B cell (primary cell): ENCODE measurements at regions not wholly inside any gene's neighbourhood (a gene's known extent, or its start where the extent isn't known, plus 50 kb on each side); places are given as distances from the start of the nearest gene placed in this dataset.

Experiments
- ATAC-seq: fragments of 200-7000 bp; cut with Tn5 transposase; one replicate; pipeline ENCODE4 v1.10.0; 2021; ENCODE audit warnings: low read depth, mild to moderate bottlenecking, moderate number of reproducible peaks, moderate library complexity
- CTCF ChIA-PET: fragments of 350-600 bp; sonication (Branson Sonifier 250); formaldehyde crosslinking; loops from one replicate; lab custom pipeline; 2021; ENCODE audit warnings: antibody characterized with exemption, inconsistent platforms; lab: Charles Lee
- POLR2A ChIA-PET: fragments of 350-600 bp; sonication (Branson Sonifier 250); formaldehyde crosslinking; loops from one replicate; lab custom pipeline; 2021; ENCODE audit warnings: antibody characterized with exemption; lab: Charles Lee
- DNase-seq: peaks from one replicate; pipeline ENCODE4 v3.0.0; 2013
- H2AFZ ChIP-seq: 2 replicates; pipeline ENCODE4 v1.6.1; 2012; ENCODE audit warnings: mild to moderate bottlenecking, low read depth, low read length; ENCODE audit not compliant: insufficient read depth, poor library complexity, severe bottlenecking
- H3K27ac ChIP-seq, 2 donors: 1 replicate in 1 of 2; 2 replicates in 1 of 2; pipeline ENCODE4 v1.5.1; 2012 to 2013; ENCODE audit warnings: low read length in 2 of 2, mild to moderate bottlenecking in 2 of 2, moderate library complexity in 1 of 2
- H3K27me3 ChIP-seq, 4 experiments: fragments of 200-600 bp in 1 of 4; sonication (generic) in 1 of 4; replicated peaks in 1 of 4; 1 replicate in 2 of 4; 2 replicates in 2 of 4; pipeline versions ENCODE4 v1.6.1 to v1.7.0; 2013 to 2016; ENCODE audit warnings: low read length in 3 of 4, mild to moderate bottlenecking in 2 of 4, mixed read lengths in 1 of 4, moderate library complexity in 1 of 4; ENCODE audit not compliant: insufficient read depth in 4 of 4, control insufficient read depth in 3 of 4; ENCODE audit errors: control extremely low read depth in 1 of 4
- H3K36me3 ChIP-seq, 2 experiments: replicated peaks in 1 of 2; 1 replicate in 1 of 2; 2 replicates in 1 of 2; pipeline versions ENCODE4 v1.6.1 to v1.7.1; 2013; ENCODE audit warnings: low read length in 1 of 2; ENCODE audit not compliant: insufficient read depth in 2 of 2, control insufficient read depth in 1 of 2; ENCODE audit errors: control extremely low read depth in 1 of 2, extremely low read depth in 1 of 2
- H3K4me1 ChIP-seq, 2 donors: fragments of 200-600 bp in 1 of 2; sonication (generic) in 1 of 2; 1 replicate in 1 of 2; 2 replicates in 1 of 2; pipeline versions ENCODE4 v1.5.1 to v1.6.1; 2013 to 2017; ENCODE audit warnings: low read length in 2 of 2; ENCODE audit not compliant: control insufficient read depth in 2 of 2, insufficient read depth in 2 of 2
- H3K4me2 ChIP-seq: replicated peaks from 2 replicates; pipeline ENCODE3; 2012; ENCODE audit warnings: mild to moderate bottlenecking, low read depth, low read length; ENCODE audit not compliant: poor library complexity, severe bottlenecking
- H3K4me3 ChIP-seq, 5 experiments: fragments of 200-600 bp in 1 of 5; sonication (generic) in 1 of 5; 1 replicate in 3 of 5; 2 replicates in 2 of 5; pipeline versions ENCODE4 v1.5.1 to v1.7.0; 2011 to 2016; ENCODE audit warnings: low read length in 4 of 5, mild to moderate bottlenecking in 4 of 5, low read depth in 2 of 5, control low read depth in 1 of 5, moderate library complexity in 1 of 5; ENCODE audit not compliant: insufficient read depth in 1 of 5; ENCODE audit errors: control extremely low read depth in 1 of 5, extremely low read depth in 1 of 5
- H3K79me2 ChIP-seq: fragments of 200-600 bp; sonication (generic); one replicate; pipeline ENCODE4 v1.6.0; 2016; ENCODE audit warnings: low read length; ENCODE audit not compliant: control insufficient read depth, insufficient read depth
- H3K9ac ChIP-seq: fragments of 200-600 bp; sonication (generic); 2 replicates; pipeline ENCODE4 v1.6.1; 2017; ENCODE audit warnings: mild to moderate bottlenecking, low read length, moderate library complexity
- H3K9me3 ChIP-seq, 3 donors: one replicate each; pipeline versions ENCODE4 v1.6.1 to v1.7.1; 2013; ENCODE audit warnings: low read length in 2 of 3; ENCODE audit not compliant: control insufficient read depth in 2 of 3, insufficient read depth in 1 of 3; ENCODE audit errors: control extremely low read depth in 1 of 3
- H4K20me1 ChIP-seq: 2 replicates; pipeline ENCODE4 v1.6.0; 2012; ENCODE audit warnings: mild to moderate bottlenecking, low read length; ENCODE audit not compliant: insufficient read depth, control insufficient read depth, poor library complexity, severe bottlenecking
- H3K27ac Mint-ChIP-seq: one replicate; pipeline ENCODE4 v1.8.0; 2021; ENCODE audit warnings: mixed read lengths
- H3K27me3 Mint-ChIP-seq: one replicate; pipeline ENCODE4 v1.8.0; 2021; ENCODE audit warnings: mixed read lengths
- H3K4me1 Mint-ChIP-seq: one replicate; pipeline ENCODE4 v1.8.0; 2021; ENCODE audit warnings: mixed read lengths
- H3K4me3 Mint-ChIP-seq: one replicate; pipeline ENCODE4 v1.8.0; 2021; ENCODE audit warnings: mixed read lengths
- H3K9me3 Mint-ChIP-seq: one replicate; pipeline ENCODE4 v1.8.0; 2022; ENCODE audit warnings: mixed read lengths; ENCODE audit not compliant: insufficient read depth
- EZH2 ChIP-seq: IDR thresholded peaks from 2 replicates; pipeline ENCODE4 v1.6.1; 2012; ENCODE audit warnings: borderline replicate concordance, low read depth, mild to moderate bottlenecking, moderate library complexity, low read length; ENCODE audit not compliant: insufficient read depth, poor library complexity, severe bottlenecking
- WGBS: methylation state at CpG from one replicate; pipeline ENCODE4 v1.1.5; 2013; ENCODE audit warnings: missing lambda C conversion rate; ENCODE audit not compliant: insufficient coverage; 5-methylcytosine and 5-hydroxymethylcytosine counted together
- intact Hi-C: fragments of 100-400 bp; cut with micrococcal nuclease; formaldehyde crosslinking; loops from one replicate; pipeline ENCODE4 v1.10.0; 2022
- TF ChIP-seq, protein P1 (sequence below): fragments of 200-600 bp; IDR thresholded peaks from one replicate; pipeline ENCODE4 v1.8.0; 2022; ENCODE audit warnings: antibody characterized with exemption, mild to moderate bottlenecking

GRCh38 chr19:29016926-29017760, 195.8 kb downstream of the UQCRFS1 start:
- no peak for TF ChIP-seq EZH2
- TF ChIP-seq, protein P1, sequence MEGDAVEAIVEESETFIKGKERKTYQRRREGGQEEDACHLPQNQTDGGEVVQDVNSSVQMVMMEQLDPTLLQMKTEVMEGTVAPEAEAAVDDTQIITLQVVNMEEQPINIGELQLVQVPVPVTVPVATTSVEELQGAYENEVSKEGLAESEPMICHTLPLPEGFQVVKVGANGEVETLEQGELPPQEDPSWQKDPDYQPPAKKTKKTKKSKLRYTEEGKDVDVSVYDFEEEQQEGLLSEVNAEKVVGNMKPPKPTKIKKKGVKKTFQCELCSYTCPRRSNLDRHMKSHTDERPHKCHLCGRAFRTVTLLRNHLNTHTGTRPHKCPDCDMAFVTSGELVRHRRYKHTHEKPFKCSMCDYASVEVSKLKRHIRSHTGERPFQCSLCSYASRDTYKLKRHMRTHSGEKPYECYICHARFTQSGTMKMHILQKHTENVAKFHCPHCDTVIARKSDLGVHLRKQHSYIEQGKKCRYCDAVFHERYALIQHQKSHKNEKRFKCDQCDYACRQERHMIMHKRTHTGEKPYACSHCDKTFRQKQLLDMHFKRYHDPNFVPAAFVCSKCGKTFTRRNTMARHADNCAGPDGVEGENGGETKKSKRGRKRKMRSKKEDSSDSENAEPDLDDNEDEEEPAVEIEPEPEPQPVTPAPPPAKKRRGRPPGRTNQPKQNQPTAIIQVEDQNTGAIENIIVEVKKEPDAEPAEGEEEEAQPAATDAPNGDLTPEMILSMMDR, result no peak
- Histone ChIP-seq H3K27me3 (no peaks in the 10 kb centered on the region), H4K20me1 (no peaks in the 10 kb centered on the region), H3K4me3 (no peak overlapping the region), H3K9ac (no peak overlapping the region), H2AFZ (no peak overlapping the region), H3K36me3 (no peaks in the 10 kb centered on the region), H3K27ac (no peak overlapping the region), H3K79me2 (no peaks in the 10 kb centered on the region), H3K4me1 (no peaks in the 10 kb centered on the region), H3K4me2 (no peak overlapping the region), H3K9me3 (peaks cover 0 to 28% (median 0%) of the 10 kb centered on the region in 3 donors)
- Mint-ChIP-seq H3K4me1 (no peaks in the 10 kb centered on the region), H3K4me3 (no peak overlapping the region), H3K9me3 (no peaks in the 10 kb centered on the region), H3K27me3 (no peaks in the 10 kb centered on the region), H3K27ac (no peak overlapping the region)
- ChIA-PET CTCF (no interaction called here), POLR2A (no interaction called here)
- 81% methylated on average over 9 of the region's 11 CpGs for WGBS
- intact Hi-C loops, result no loop called here
- no peak for DNase-seq
- ATAC-seq, result no peak

DNA sequence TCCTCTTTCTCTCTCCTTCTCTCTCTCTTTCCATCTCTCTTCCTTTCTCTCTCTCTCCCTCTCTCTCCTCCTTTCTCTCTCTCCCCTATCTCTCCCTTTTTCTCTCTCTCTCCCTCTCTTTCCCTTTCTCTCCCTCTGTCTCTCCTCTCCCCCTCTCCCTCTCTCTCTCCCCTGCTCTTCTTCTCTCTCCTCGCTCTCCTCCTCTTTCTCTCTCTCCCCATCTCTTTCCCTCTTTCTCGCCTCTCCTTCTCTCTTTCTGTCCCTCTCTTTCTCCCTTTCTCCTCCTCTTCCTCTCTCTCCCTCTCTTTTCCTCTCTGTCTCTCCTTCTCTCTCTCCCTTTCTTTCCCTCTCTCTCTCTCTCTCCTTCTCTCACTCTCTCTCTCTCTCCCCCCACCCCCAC, 196.6 kb downstream of the UQCRFS1 start:
- Histone ChIP-seq H3K9me3 (peaks cover 0 to 22% (median 0%) of the 10 kb centered on the region in 3 donors), H3K4me1 (no peaks in the 10 kb centered on the region), H3K4me3 (no peak overlapping the region), H2AFZ (no peak overlapping the region), H3K36me3 (no peaks in the 10 kb centered on the region), H3K27ac (no peak overlapping the region), H4K20me1 (no peaks in the 10 kb centered on the region), H3K27me3 (no peaks in the 10 kb centered on the region), H3K9ac (no peak overlapping the region), H3K4me2 (no peak overlapping the region), H3K79me2 (no peaks in the 10 kb centered on the region)
- intact Hi-C loops, result no loop called here
- H3K27me3 Mint-ChIP-seq, result no peaks in the 10 kb centered on the region
- POLR2A ChIA-PET, result no interaction called here
- no peaks in the 10 kb centered on the region for H3K9me3 Mint-ChIP-seq
- TF ChIP-seq, protein P1, result no peak
- no peak for TF ChIP-seq EZH2
- H3K4me3 Mint-ChIP-seq, result no peak overlapping the region
- CTCF ChIA-PET, result no interaction called here
- WGBS, result 87% methylated on average over 2 of the region's 2 CpGs
- no peak for DNase-seq
- no peak for ATAC-seq
- H3K27ac Mint-ChIP-seq, result no peak overlapping the region
- no peaks in the 10 kb centered on the region for H3K4me1 Mint-ChIP-seq
